ENCODE measurements at regions not wholly inside any gene's neighbourhood (a gene's known extent, or its start where the extent isn't known, plus 50 kb on each side); places are given as distances from the start of the nearest gene placed in this dataset.

- Histone ChIP-seq H3K36me3 (ENCODE audit: low read depth) (no peaks in the 10 kb centered on the region), H3K4me1 (ENCODE audit: low read depth) (no peaks in the 10 kb centered on the region), H3K4me3 (no peak overlapping the region), H3K9me3 (no peaks in the 10 kb centered on the region)
- no peak for ATAC-seq
- DNase-seq: no peak
- intact Hi-C loops (cut with DNase I, micrococcal nuclease): no loop called here
- no peak for TF ChIP-seq CTCF (IDR thresholded peaks at IDR 0.05)
Measured at GRCh38 chr9:16336833-16337232, 533.6 kb downstream of the BNC2 start.

- ATAC-seq (peak; percentile 47), DNase-seq (no peak)
- no peak for TF ChIP-seq CTCF (IDR thresholded peaks at IDR 0.05)
- Histone ChIP-seq H3K4me3 (no peak overlapping the region), H3K9me3 (no peaks in the 10 kb centered on the region), H3K4me1 (ENCODE audit: low read depth) (no peaks in the 10 kb centered on the region), H3K36me3 (ENCODE audit: low read depth) (no peaks in the 10 kb centered on the region)
- intact Hi-C loops (cut with DNase I, micrococcal nuclease): no loop called here
Measured at GRCh38 chr9:16337322-16338029, 533.0 kb downstream of the BNC2 start.

- intact Hi-C loops (cut with DNase I, micrococcal nuclease): no loop called here
- H3K4me3 ChIP-seq: no peak overlapping the region
- no peaks in the 10 kb centered on the region for H3K4me1 ChIP-seq (ENCODE audit: low read depth)
- H3K9me3 ChIP-seq: no peaks in the 10 kb centered on the region
- DNase-seq (no peak), ATAC-seq (no peak)
- no peak for TF ChIP-seq CTCF (IDR thresholded peaks at IDR 0.05)
- H3K36me3 ChIP-seq (ENCODE audit: low read depth): no peaks in the 10 kb centered on the region
Measured at GRCh38 chr9:16341177-16341576, 529.3 kb downstream of the BNC2 start.

GRCh38 chr9:16342246-16343020 is 528.0 kb downstream of the BNC2 start:
- Histone ChIP-seq H3K4me1 (ENCODE audit: low read depth) (no peaks in the 10 kb centered on the region), H3K9me3 (no peaks in the 10 kb centered on the region), H3K36me3 (ENCODE audit: low read depth) (no peaks in the 10 kb centered on the region), H3K4me3 (no peak overlapping the region)
- intact Hi-C loops (cut with DNase I, micrococcal nuclease): no loop called here
- ATAC-seq (no peak), DNase-seq (no peak)
- TF ChIP-seq CTCF (IDR thresholded peaks at IDR 0.05): no peak

- intact Hi-C loops (cut with DNase I, micrococcal nuclease): no loop called here
- Histone ChIP-seq H3K9me3 (no peaks in the 10 kb centered on the region), H3K36me3 (ENCODE audit: low read depth) (no peaks in the 10 kb centered on the region), H3K4me1 (ENCODE audit: low read depth) (no peaks in the 10 kb centered on the region), H3K4me3 (no peak overlapping the region)
- DNase-seq: peak in 1 of 3 donors; percentile 8
- no peak for ATAC-seq
- TF ChIP-seq CTCF (IDR thresholded peaks at IDR 0.05): no peak
Measured at GRCh38 chr9:16343249-16344237, 526.9 kb downstream of the BNC2 start.

Measured in mucosa of descending colon (tissue), 3 donors.